Fibroblast of lung (primary cell): ENCODE measurements at regions not wholly inside any gene's neighbourhood (a gene's known extent, or its start where the extent isn't known, plus 50 kb on each side); places are given as distances from the start of the nearest gene placed in this dataset.
"Not testable (repeated sequence)": the region's sequence is repeated elsewhere in the genome, so short reads cannot be mapped to it uniquely, and the experiment has no call there.

Experiments used
- CTCF ChIP-seq, 2 donors: IDR thresholded peaks in 1 of 2; conservative IDR thresholded peaks in 1 of 2; 1 replicate in 1 of 2; 2 replicates in 1 of 2; pipeline ENCODE4 v1.5.1; 2011 to 2012; ENCODE audit warnings: low read length in 2 of 2, control low read depth in 1 of 2, inconsistent platforms in 1 of 2, low read depth in 1 of 2, mild to moderate bottlenecking in 1 of 2
- EZH2 ChIP-seq: IDR thresholded peaks from 2 replicates; pipeline ENCODE4 v1.5.1; 2012; ENCODE audit warnings: low read length, control low read depth, mild to moderate bottlenecking; ENCODE audit errors: missing control alignments

GRCh38 chr5:174943002-174943401, 218.6 kb downstream of the MSX2 start:
- TF ChIP-seq CTCF (conservative IDR thresholded peaks at IDR 0.05 in 1 of 2, IDR thresholded peaks at IDR 0.05 in 1 of 2; ENCODE audit: low read depth in 1 of 2, low read length in 2 of 2); EZH2: not testable (repeated sequence)
